ENCODE measurements at regions not wholly inside any gene's neighbourhood (a gene's known extent, or its start where the extent isn't known, plus 50 kb on each side); places are given as distances from the start of the nearest gene placed in this dataset.
A peak's percentile ranks its signal among the peaks of the same experiment; 100 is the strongest.
"Not testable (repeated sequence)": the region's sequence is repeated elsewhere in the genome, so short reads cannot be mapped to it uniquely, and the experiment has no call there.

DNA sequence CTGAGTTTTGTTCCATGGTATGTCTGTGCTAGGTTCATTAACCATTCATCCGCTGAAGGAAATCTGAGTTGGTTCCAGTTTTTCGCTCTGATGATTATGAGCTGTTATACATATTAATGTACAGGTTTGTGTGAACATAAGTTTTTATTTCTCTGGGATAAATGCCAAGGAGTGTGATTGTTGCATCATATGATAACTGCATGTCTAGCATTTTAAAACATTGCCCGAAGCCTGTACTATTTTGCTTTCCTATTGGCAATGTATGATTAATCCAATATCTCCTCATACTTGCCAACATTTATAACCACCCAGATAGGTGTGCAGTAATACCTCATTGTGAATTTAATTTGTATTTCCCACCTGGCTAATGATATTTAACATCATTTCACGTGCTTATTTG, 322.7 kb downstream of the ZNF326 start:
- no peak for ATAC-seq
- DNase-seq (ENCODE audit: low spot score), result no peak

DNA sequence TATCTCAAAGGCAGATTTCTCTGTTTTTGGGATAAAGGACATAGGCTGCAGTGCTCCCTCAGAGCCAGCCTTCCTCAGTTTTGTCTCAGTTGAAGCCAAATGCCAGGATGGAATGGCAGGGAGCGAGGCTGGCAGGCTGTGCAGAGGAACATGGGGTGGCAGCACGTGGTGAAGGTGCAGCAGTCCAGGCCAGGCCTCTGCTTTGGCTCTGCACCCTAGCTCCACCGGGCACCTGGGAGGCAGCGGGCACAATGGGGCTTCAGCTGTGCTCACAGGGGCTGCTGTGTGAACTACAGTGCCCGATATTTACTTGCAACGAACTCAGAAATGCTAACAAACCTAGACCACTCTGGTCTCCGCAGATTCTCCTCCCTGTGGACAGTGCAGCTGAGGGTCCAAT, 319.6 kb downstream of the ZNF326 start:
- no peak for DNase-seq (ENCODE audit: low spot score)
- ATAC-seq, result no peak

DNA sequence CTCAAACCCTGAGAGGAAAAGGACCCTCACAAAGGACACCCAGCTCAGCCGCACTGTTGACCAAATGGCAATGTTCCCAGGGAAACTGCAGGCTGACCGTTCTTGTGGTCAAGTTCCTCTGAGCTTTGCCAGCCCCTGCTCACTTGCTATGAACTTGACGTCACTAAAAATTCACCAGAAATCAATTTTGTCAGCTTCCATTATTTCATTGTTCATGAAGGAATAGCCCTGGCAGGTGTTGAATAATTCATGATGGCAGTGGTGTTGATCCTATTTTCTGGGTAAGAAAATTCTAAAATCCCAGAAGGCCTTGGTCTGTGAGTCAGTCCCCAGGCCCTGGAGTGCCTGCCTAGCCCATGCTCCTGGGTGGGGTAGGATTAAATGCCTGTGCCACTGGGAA, 318.9 kb downstream of the ZNF326 start:
- no peak for ATAC-seq
- no peak for DNase-seq (ENCODE audit: low spot score)

DNA sequence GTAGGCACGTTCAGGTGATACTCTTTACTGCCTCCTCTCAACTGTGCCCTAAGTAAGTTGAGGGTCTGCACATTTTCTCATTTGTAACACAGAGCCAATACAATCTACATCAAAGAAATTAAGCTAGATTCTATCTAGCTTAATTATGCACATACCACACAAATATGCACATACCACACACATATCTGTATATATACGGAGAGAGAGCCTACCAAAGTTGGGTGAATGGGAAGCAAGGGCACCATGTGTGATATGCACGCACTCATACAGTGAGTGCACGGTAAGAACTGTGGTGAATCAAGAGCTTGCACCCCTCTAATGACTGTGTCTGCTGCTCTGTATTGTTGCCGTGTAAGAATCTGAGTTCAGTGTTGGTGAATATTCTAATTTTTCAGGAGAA, 314.9 kb downstream of the ZNF326 start:
- DNase-seq (ENCODE audit: low spot score) (no peak), ATAC-seq (no peak)

DNA sequence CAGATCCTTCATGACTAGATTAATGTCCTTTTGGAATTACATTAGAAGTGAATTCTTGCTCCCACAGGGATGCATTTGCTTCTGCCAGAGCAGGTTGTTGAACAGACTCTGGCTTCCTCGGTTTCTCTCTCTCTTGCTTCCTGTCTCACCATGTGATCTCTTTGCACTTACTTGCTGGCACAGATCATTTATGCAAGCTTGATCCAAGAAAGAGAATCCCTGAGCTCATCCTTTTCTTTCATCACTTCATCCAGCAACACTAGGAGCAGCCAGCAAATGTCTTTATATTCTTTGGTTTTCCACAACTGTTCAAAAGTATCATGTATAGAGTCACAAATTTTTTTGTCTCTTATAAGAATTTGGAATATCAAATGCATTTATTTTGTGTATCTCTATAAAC, 313.5 kb downstream of the ZNF326 start:
- ATAC-seq, result no peak
- no peak for DNase-seq (ENCODE audit: low spot score)

DNA sequence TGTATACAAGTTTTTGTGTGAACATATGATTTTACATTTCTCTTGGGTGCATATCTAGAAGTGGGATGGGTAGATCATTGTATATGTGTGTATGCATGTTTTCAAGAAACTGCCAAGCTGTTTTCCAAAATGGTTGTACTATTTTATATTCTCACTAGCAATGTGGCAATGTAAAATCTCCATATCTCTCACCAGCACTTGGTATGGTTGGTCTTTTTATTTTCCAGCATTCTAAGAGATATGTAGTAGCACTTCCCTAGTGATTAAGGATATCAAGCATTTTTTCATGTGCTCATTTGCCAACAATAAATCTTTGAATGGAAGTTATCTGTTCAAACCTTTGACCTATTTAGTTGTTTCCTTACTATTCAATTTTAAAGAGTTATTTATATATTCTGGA, 310.7 kb downstream of the ZNF326 start:
- no peak for ATAC-seq
- no peak for DNase-seq (ENCODE audit: low spot score)

- DNase-seq (ENCODE audit: low spot score) (no peak), ATAC-seq (no peak)
Measured at GRCh38 chr1:90296327-90296726, 301.4 kb downstream of the ZNF326 start.

DNA sequence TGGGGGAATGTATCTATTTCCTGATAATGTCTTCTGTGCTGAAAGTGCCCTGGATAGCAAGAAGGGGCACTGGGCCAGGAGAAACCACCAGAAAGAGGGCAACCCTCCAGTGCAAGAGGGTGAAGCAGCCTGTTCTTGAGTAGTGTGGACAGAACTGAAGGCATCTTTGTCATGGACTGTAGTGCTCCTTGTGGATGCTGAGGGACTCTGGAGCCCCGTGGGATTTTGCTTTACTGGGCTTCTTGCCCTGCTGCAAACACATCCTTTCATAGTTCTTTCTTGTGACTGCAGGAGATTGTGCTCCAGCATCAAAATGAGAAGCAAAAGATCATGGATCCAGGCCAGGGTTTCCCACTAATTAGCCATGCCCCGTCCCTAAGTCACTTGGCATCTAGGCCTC, 300.6 kb downstream of the ZNF326 start:
- no peak for DNase-seq (ENCODE audit: low spot score)
- ATAC-seq, result no peak

- DNase-seq (ENCODE audit: low spot score), result no peak
- ATAC-seq, result no peak
Measured at GRCh38 chr1:90291431-90292216, 296.7 kb downstream of the ZNF326 start.

GRCh38 chr1:90282811-90283210, 287.9 kb downstream of the ZNF326 start:
- no peak for ATAC-seq
- no peak for DNase-seq (ENCODE audit: low spot score)

DNA sequence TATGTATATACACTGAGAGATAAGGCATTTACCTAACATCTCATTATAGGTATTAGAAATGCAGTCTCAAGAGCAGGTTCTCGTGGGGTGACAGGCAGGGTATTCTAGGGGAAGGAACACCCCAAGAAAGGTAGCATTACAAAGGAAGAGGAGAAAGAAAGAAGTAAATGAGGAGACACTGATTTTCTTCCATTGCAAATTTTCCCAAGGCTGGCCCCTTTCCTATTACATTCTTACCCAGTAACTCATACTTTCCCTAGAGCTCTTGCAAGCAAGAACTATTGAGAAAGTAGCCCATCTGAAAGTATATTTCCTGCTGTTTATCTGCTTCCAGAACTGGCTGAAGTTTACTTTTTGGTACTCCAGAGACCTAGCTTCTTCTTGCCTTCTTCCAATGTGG, 287.0 kb downstream of the ZNF326 start:
- DNase-seq (ENCODE audit: low spot score); ATAC-seq: not testable (repeated sequence)

- ATAC-seq (no peak), DNase-seq (ENCODE audit: low spot score) (no peak)
Measured at GRCh38 chr1:90277270-90277669, 282.4 kb downstream of the ZNF326 start.

DNA sequence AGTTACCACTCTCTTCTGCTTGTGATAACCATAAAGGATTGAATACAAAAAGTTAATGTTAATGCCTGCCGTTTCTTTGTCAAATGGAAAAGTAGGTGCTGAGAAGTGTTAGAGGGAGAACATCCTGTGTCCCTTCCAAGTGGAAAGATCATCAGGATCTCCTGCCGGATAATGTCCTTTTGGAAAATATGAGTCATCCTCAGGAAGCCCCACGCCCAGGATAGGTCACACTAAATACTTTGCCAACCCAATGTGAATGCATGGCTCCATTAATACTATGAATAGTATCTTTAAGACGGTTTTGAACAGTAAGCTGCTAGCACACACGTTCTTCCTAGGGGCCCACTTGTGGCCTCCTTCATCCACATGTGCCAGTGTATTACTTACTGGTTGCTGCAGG, 279.5 kb downstream of the ZNF326 start:
- ATAC-seq, result no peak
- DNase-seq (ENCODE audit: low spot score), result no peak

DNA sequence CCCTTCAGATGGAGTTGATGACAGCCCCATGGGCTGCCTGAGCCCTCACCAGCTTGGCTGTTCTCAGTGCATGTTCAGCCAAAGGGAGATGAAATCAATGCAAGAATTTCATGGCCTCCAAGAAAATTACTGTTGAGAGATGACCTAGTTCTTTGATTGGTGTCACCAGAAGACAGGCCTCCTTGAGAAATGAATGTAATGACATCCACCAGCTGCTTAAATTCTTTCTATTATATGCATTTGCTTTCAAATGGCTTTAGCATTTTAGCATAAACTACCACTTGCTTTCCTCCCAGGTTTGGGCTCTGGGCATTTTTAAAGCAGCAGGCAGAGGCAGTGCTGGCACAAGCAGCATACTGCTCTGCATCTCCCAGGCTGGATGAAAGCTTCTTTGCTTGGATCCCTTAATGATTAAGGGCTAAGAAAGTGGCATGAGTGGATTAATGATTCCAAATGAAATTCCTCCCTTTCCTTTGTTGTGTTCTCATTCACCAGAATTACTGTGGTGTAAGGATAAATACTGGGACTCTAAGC, 278.4 kb downstream of the ZNF326 start:
- DNase-seq (ENCODE audit: low spot score), result no peak
- ATAC-seq, result no peak

- DNase-seq (ENCODE audit: low spot score) (no peak), ATAC-seq (no peak)
Measured at GRCh38 chr1:90262791-90263190, 267.9 kb downstream of the ZNF326 start.

GRCh38 chr1:90262286-90262685, 267.4 kb downstream of the ZNF326 start:
- ATAC-seq, result no peak
- no peak for DNase-seq (ENCODE audit: low spot score)

DNA sequence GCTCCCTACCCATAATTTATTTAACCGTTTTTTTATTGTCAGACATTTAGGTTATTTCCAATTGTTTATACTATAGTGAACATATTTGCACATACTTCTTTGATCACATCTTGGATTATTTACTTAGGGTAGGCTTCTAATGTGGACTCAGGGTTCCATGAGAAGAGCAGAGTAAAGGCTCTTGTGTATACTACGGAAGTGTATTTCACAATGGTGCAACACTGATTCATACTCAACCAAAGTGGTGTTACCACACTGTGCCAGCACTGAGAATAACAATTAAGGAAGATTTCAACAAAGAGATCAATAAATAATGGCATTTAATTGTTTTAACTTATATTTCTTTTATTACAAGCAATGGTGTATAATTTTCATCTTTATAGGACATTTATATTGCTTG, 251.2 kb downstream of the ZNF326 start:
- no peak for ATAC-seq

DNA sequence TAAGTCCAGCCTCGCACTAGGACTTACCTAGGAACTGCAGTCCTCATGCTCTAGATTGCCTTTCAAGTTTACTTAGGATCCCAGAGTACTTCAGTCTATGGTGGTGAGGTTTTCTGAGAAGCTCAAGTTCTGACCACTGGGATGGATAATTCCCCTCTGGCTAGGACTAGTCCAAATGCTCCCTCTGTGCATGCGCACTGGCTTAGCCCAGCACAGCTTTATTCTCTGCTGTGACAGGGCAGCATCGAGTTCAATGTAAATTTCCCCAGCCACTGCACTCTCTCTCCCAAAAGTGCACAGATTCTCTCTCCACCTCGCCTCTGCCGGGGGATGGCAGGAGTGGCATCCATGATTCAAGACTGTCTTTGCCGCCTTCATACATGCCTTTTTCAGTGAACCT, 241.6 kb downstream of the ZNF326 start:
- no peak for ATAC-seq

More for the DNA sequence above, 251.2 kb downstream of the ZNF326 start:
- DNase-seq (ENCODE audit: low spot score), result no peak

DNA sequence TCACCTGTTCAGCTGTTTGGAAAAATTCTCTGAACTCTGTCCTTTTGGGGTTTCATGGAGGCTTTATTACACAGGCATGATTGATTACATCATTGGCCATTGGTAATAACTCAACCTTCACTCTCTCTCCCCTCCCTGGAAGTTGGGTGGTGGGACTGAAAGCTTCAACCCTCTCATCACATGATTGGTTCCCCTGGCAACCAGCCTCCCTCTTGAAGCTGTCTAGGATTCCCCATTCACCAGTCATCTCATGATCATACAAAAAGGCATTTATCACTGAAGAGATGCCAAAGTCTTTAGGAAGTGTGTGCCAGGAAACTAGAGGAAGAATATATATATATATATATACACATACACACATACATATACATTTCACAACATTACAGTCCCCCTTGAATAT, 228.5 kb downstream of the ZNF326 start:
- ATAC-seq, result no peak
- no peak for DNase-seq (ENCODE audit: low spot score)

More for the DNA sequence above, 241.6 kb downstream of the ZNF326 start:
- no peak for DNase-seq (ENCODE audit: low spot score)

- ATAC-seq (peak; percentile 76), DNase-seq (ENCODE audit: low spot score) (no peak)
Measured at GRCh38 chr1:90220941-90221693, 226.2 kb downstream of the ZNF326 start.

DNA sequence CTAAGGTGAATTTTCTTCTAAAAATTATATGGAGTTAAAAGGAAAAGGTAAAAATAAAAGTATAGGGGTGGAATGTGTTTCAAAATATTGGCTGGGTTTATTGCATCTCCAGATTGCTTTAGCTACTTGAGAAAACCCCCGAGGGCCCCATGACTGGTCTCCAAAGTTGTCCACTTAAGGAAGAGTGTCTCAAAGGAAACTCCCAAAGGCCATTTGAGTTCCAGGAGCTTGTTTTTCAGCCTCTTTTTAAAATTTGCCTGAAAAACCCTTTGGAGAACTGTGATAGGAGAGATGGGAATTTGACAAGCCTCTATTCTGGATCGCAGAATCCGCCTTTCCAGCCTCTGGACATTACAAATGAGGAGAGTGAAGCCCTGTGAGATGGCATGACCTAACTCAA, 225.6 kb downstream of the ZNF326 start:
- DNase-seq (ENCODE audit: low spot score), result no peak
- ATAC-seq, result no peak
